Spleen (tissue), 11 donors: ENCODE measurements at regions not wholly inside any gene's neighbourhood (a gene's known extent, or its start where the extent isn't known, plus 50 kb on each side); places are given as distances from the start of the nearest gene placed in this dataset.

Experiments
- DNase-seq: peaks from one replicate; pipeline ENCODE4 v3.0.0-alpha.2; 2020
- H3K27ac ChIP-seq, 8 donors: fragments of 200-600 bp; sonication (generic) in 7 of 8; 1 replicate in 4 of 8; 2 replicates in 4 of 8; pipeline versions ENCODE4 v1.5.0 to v1.8.0; 2016 to 2021; ENCODE audit warnings: inconsistent platforms in 4 of 8, mild to moderate bottlenecking in 4 of 8, moderate library complexity in 1 of 8
- H3K27me3 ChIP-seq, 7 donors: fragments of 200-600 bp; sonication (generic) in 6 of 7; replicated peaks in 1 of 7; 1 replicate in 4 of 7; 2 replicates in 3 of 7; pipeline versions ENCODE4 v1.5.0 to v1.8.0; 2016 to 2021; ENCODE audit warnings: inconsistent platforms in 3 of 7, mild to moderate bottlenecking in 1 of 7
- H3K36me3 ChIP-seq, 6 donors: fragments of 200-600 bp; sonication (generic) in 5 of 6; 1 replicate in 4 of 6; 2 replicates in 2 of 6; pipeline versions ENCODE4 v1.5.0 to v1.8.0; 2016 to 2021; ENCODE audit warnings: inconsistent platforms in 2 of 6
- H3K4me1 ChIP-seq, 6 donors: fragments of 200-600 bp; sonication (generic) in 5 of 6; 1 replicate in 3 of 6; 2 replicates in 3 of 6; pipeline versions ENCODE4 v1.5.0 to v1.8.0; 2016 to 2021; ENCODE audit warnings: inconsistent platforms in 3 of 6
- H3K4me3 ChIP-seq, 8 donors: fragments of 200-600 bp; sonication (generic) in 7 of 8; 1 replicate in 4 of 8; 2 replicates in 4 of 8; pipeline versions ENCODE4 v1.5.0 to v1.8.0; 2016 to 2021; ENCODE audit warnings: inconsistent platforms in 4 of 8, mild to moderate bottlenecking in 4 of 8, moderate library complexity in 2 of 8
- H3K9me3 ChIP-seq, 8 donors: fragments of 200-600 bp; sonication (generic) in 7 of 8; 1 replicate in 4 of 8; 2 replicates in 4 of 8; pipeline versions ENCODE4 v1.5.0 to v1.8.0; 2016 to 2021; ENCODE audit warnings: inconsistent platforms in 4 of 8
- CTCF ChIP-seq, 11 experiments: fragments of 200-600 bp in 7 of 11; fragments of 450-650 bp in 4 of 11; sonication (generic) in 4 of 11; IDR thresholded peaks in 8 of 11; conservative IDR thresholded peaks in 3 of 11; 1 replicate in 7 of 11; 2 replicates in 4 of 11; pipeline versions ENCODE4 v1.4.0 to v1.8.0; 2016 to 2021; ENCODE audit warnings: antibody characterized with exemption in 11 of 11, inconsistent platforms in 4 of 11, mild to moderate bottlenecking in 1 of 11
- POLR2A ChIP-seq, 3 donors: fragments of 450-650 bp; IDR thresholded peaks; one replicate each; pipeline ENCODE4 v1.5.1; 2017; ENCODE audit warnings: antibody characterized with exemption in 3 of 3, mild to moderate bottlenecking in 1 of 3
- POLR2AphosphoS5 ChIP-seq, 3 donors: sonication (generic); formaldehyde crosslinking; IDR thresholded peaks; one replicate each; pipeline ENCODE4 v1.5.1; 2017; ENCODE audit warnings: antibody characterized with exemption in 3 of 3
- WGBS, 5 donors: extraction: QIAGEN DNeasy Blood & Tissue Kit in 3 of 5; methylation state at CpG; one replicate each; pipeline versions ENCODE4 v1.1.5 to v1.1.7; 2013 to 2018; 5-methylcytosine and 5-hydroxymethylcytosine counted together
- intact Hi-C: fragments of 100-400 bp; cut with DNase I; formaldehyde crosslinking; loops from one replicate; pipeline ENCODE4 v1.15.0; 2023; ENCODE audit warnings: low total_unique reads
- donor health status: healthy with polysubstance abuse.
- donor health status: DM: no; HTN: no; CAD: no; lungs with moderate emphysema.
- donor health status: DM: no; HTN: no; CAD: no.
- donor health status: Bipolar disorder and iron deficiency.
- donor health status: healthy.
- donor health status: DM: no; HTN: no; CAD: no.
- donor health status: DM: yes; HTN: yes; CAD: no.

- Histone ChIP-seq H3K4me3 (no peak overlapping the region), H3K27me3 (peaks cover 0 to 3% (median 0%) of the 10 kb centered on the region in 7 donors), H3K36me3 (no peaks in the 10 kb centered on the region), H3K9me3 (no peaks in the 10 kb centered on the region), H3K4me1 (peaks cover 0 to 34% (median 7%) of the 10 kb centered on the region in 6 donors), H3K27ac (peak overlapping the region in 2 of 8 donors; percentile 49 to 64)
- WGBS, 5 donors, result 45 to 69% (median 61%) methylated on average over 16 of the region's 16 CpGs
- DNase-seq, result no peak
- intact Hi-C loops, result no loop called here
- TF ChIP-seq POLR2A (IDR thresholded peaks at IDR 0.05), result no peak
- peak in 1 of 3 donors; percentile 45 for TF ChIP-seq POLR2AphosphoS5 (IDR thresholded peaks at IDR 0.05)
- TF ChIP-seq CTCF (IDR thresholded peaks at IDR 0.05 in 8 of 11, conservative IDR thresholded peaks at IDR 0.05 in 3 of 11), result no peak
These were observed 524.2 kb downstream of the CDH26 start for GRCh38 chr20:60482221-60483008.

- TF ChIP-seq POLR2A (IDR thresholded peaks at IDR 0.05), result no peak
- TF ChIP-seq CTCF (IDR thresholded peaks at IDR 0.05 in 8 of 11, conservative IDR thresholded peaks at IDR 0.05 in 3 of 11), result no peak
- no peak for TF ChIP-seq POLR2AphosphoS5 (IDR thresholded peaks at IDR 0.05)
- WGBS, 5 donors, result 57 to 86% (median 76%) methylated on average over 1 of the region's 1 CpG
These were observed 525.1 kb downstream of the CDH26 start for GRCh38 chr20:60483371-60483770.

GRCh38 chr20:60484316-60484715, 526.1 kb downstream of the CDH26 start:
- Histone ChIP-seq H3K9me3 (no peaks in the 10 kb centered on the region), H3K4me1 (peaks cover 0 to 30% (median 4%) of the 10 kb centered on the region in 6 donors), H3K27ac (peak overlapping the region in 1 of 8 donors; percentile 28), H3K27me3 (peaks cover 0 to 3% (median 0%) of the 10 kb centered on the region in 7 donors), H3K36me3 (no peaks in the 10 kb centered on the region), H3K4me3 (no peak overlapping the region)
- no peak for DNase-seq
- 77 to 82% (median 79%) methylated on average over 7 of the region's 7 CpGs for WGBS, 5 donors
- intact Hi-C loops, result no loop called here
- TF ChIP-seq POLR2AphosphoS5 (IDR thresholded peaks at IDR 0.05) (no peak), POLR2A (IDR thresholded peaks at IDR 0.05) (no peak), CTCF (IDR thresholded peaks at IDR 0.05 in 8 of 11, conservative IDR thresholded peaks at IDR 0.05 in 3 of 11) (no peak)

More at GRCh38 chr20:60483371-60483770, 525.1 kb downstream of the CDH26 start:
- Histone ChIP-seq H3K4me3 (no peak overlapping the region), H3K36me3 (no peaks in the 10 kb centered on the region), H3K9me3 (no peaks in the 10 kb centered on the region), H3K27ac (peak overlapping the region in 1 of 8 donors; percentile 19), H3K27me3 (peaks cover 0 to 3% (median 0%) of the 10 kb centered on the region in 7 donors), H3K4me1 (peaks cover 0 to 30% (median 4%) of the 10 kb centered on the region in 6 donors)
- intact Hi-C loops, result no loop called here
- no peak for DNase-seq

- Histone ChIP-seq H3K4me3 (no peak overlapping the region), H3K27me3 (peaks cover 0 to 3% (median 0%) of the 10 kb centered on the region in 7 donors), H3K9me3 (no peaks in the 10 kb centered on the region), H3K36me3 (no peaks in the 10 kb centered on the region), H3K27ac (peak overlapping the region in 4 of 8 donors; percentile 2 to 51 (median 38)), H3K4me1 (peaks cover 0 to 30% (median 4%) of the 10 kb centered on the region in 6 donors)
- DNase-seq, result no peak
- TF ChIP-seq POLR2AphosphoS5 (IDR thresholded peaks at IDR 0.05) (peak in 1 of 3 donors; percentile 62), CTCF (IDR thresholded peaks at IDR 0.05 in 8 of 11, conservative IDR thresholded peaks at IDR 0.05 in 3 of 11) (no peak)
- intact Hi-C loops, result no loop called here
- 36 to 48% (median 44%) methylated on average over 20 of the region's 20 CpGs for WGBS, 5 donors
These were observed 527.0 kb downstream of the CDH26 start for GRCh38 chr20:60485012-60485760.
